Stomach smooth muscle (tissue), 2 donors: ENCODE measurements at regions not wholly inside any gene's neighbourhood (a gene's known extent, or its start where the extent isn't known, plus 50 kb on each side); places are given as distances from the start of the nearest gene placed in this dataset.
"Not testable (repeated sequence)": the region's sequence is repeated elsewhere in the genome, so short reads cannot be mapped to it uniquely, and the experiment has no call there.

ENCODE experiments used
- H3K27ac ChIP-seq: one replicate; pipeline ENCODE4 v1.7.0; 2013; ENCODE audit warnings: mild to moderate bottlenecking, low read length, inconsistent platforms
- H3K27me3 ChIP-seq, 2 donors: one replicate each; pipeline ENCODE4 v1.7.0; 2013; ENCODE audit warnings: low read length in 2 of 2; ENCODE audit not compliant: insufficient read depth in 2 of 2, control insufficient read depth in 1 of 2
- H3K36me3 ChIP-seq, 2 donors: one replicate each; pipeline ENCODE4 v1.7.0; 2013; ENCODE audit warnings: low read length in 2 of 2; ENCODE audit not compliant: control insufficient read depth in 2 of 2, insufficient read depth in 2 of 2
- H3K4me1 ChIP-seq: one replicate; pipeline ENCODE4 v1.7.0; 2013; ENCODE audit warnings: low read length; ENCODE audit not compliant: control insufficient read depth, insufficient read depth
- H3K4me3 ChIP-seq, 2 donors: one replicate each; pipeline ENCODE4 v1.7.0; 2013; ENCODE audit warnings: low read length in 2 of 2
- H3K9ac ChIP-seq, 2 donors: one replicate each; pipeline ENCODE4 v1.7.0; 2013; ENCODE audit warnings: low read length in 2 of 2, mild to moderate bottlenecking in 1 of 2
- H3K9me3 ChIP-seq, 2 donors: one replicate each; pipeline ENCODE4 v1.7.0; 2013; ENCODE audit warnings: low read length in 2 of 2; ENCODE audit not compliant: control insufficient read depth in 2 of 2
- donor health status: healthy.
- donor health status: Pancreatic carcinoma.

GRCh38 chr1:166384948-166385347 is 218.1 kb upstream of the FAM78B start:
- Histone ChIP-seq H3K4me3 (no peak overlapping the region), H3K9ac (no peak overlapping the region), H3K36me3 (no peaks in the 10 kb centered on the region), H3K27ac (no peak overlapping the region), H3K27me3 (peaks cover 0 to 4% of the 10 kb centered on the region in 2 donors), H3K4me1 (no peaks in the 10 kb centered on the region), H3K9me3 (no peaks in the 10 kb centered on the region)

- Histone ChIP-seq H3K9me3 (no peaks in the 10 kb centered on the region), H3K4me3 (no peak overlapping the region), H3K27me3 (peaks cover 0 to 2% of the 10 kb centered on the region in 2 donors), H3K4me1 (no peaks in the 10 kb centered on the region), H3K27ac (no peak overlapping the region), H3K36me3 (no peaks in the 10 kb centered on the region), H3K9ac (no peak overlapping the region)
These were observed 223.7 kb upstream of the FAM78B start for GRCh38 chr1:166390366-166391033.

GRCh38 chr1:166391279-166392066 is 224.7 kb upstream of the FAM78B start:
- Histone ChIP-seq H3K27ac (no peak overlapping the region), H3K27me3 (peaks cover 0 to 2% of the 10 kb centered on the region in 2 donors), H3K36me3 (no peaks in the 10 kb centered on the region), H3K4me1 (no peaks in the 10 kb centered on the region), H3K4me3 (no peak overlapping the region), H3K9me3 (no peaks in the 10 kb centered on the region), H3K9ac (no peak overlapping the region)

- Histone ChIP-seq H3K36me3 (no peaks in the 10 kb centered on the region), H3K27ac (no peak overlapping the region), H3K9ac (no peak overlapping the region), H3K27me3 (no peaks in the 10 kb centered on the region), H3K4me3 (no peak overlapping the region), H3K4me1 (no peaks in the 10 kb centered on the region), H3K9me3 (no peaks in the 10 kb centered on the region)
These were observed 228.9 kb upstream of the FAM78B start for GRCh38 chr1:166395729-166396128.

- not testable (repeated sequence) for H3K4me1 ChIP-seq, H3K27me3 ChIP-seq, H3K9me3 ChIP-seq, H3K36me3 ChIP-seq, H3K27ac ChIP-seq, H3K9ac ChIP-seq, H3K4me3 ChIP-seq
These were observed 242.7 kb upstream of the FAM78B start for GRCh38 chr1:166409253-166410082.

- Histone ChIP-seq H3K9me3 (peaks cover 0 to 3% of the 10 kb centered on the region in 2 donors), H3K27me3 (no peaks in the 10 kb centered on the region), H3K36me3 (no peaks in the 10 kb centered on the region), H3K9ac (no peak overlapping the region), H3K4me1 (no peaks in the 10 kb centered on the region), H3K4me3 (no peak overlapping the region), H3K27ac (no peak overlapping the region)
These were observed 243.2 kb upstream of the FAM78B start for GRCh38 chr1:166410083-166410385.

- not testable (repeated sequence) for H3K27ac ChIP-seq, H3K4me3 ChIP-seq, H3K27me3 ChIP-seq, H3K4me1 ChIP-seq, H3K9ac ChIP-seq, H3K9me3 ChIP-seq, H3K36me3 ChIP-seq
These were observed 250.0 kb upstream of the FAM78B start for GRCh38 chr1:166416831-166417230.

GRCh38 chr1:166418344-166418933 is 251.6 kb upstream of the FAM78B start:
- Histone ChIP-seq H3K4me3 (no peak overlapping the region), H3K27me3 (no peaks in the 10 kb centered on the region), H3K4me1 (no peaks in the 10 kb centered on the region), H3K9ac (no peak overlapping the region), H3K36me3 (no peaks in the 10 kb centered on the region), H3K9me3 (no peaks in the 10 kb centered on the region), H3K27ac (no peak overlapping the region)

- not testable (repeated sequence) for H3K27me3 ChIP-seq, H3K36me3 ChIP-seq, H3K9ac ChIP-seq, H3K27ac ChIP-seq, H3K9me3 ChIP-seq, H3K4me3 ChIP-seq, H3K4me1 ChIP-seq
These were observed 255.8 kb upstream of the FAM78B start for GRCh38 chr1:166422586-166422985.

- H3K9ac ChIP-seq = no peak overlapping the region
- no peaks in the 10 kb centered on the region for H3K9me3 ChIP-seq
- H3K4me3 ChIP-seq = no peak overlapping the region
- H3K27me3 ChIP-seq = no peaks in the 10 kb centered on the region
- H3K36me3 ChIP-seq = no peaks in the 10 kb centered on the region
- H3K4me1 ChIP-seq = no peaks in the 10 kb centered on the region
- no peak overlapping the region for H3K27ac ChIP-seq
These were observed 265.9 kb upstream of the FAM78B start for GRCh38 chr1:166432655-166433054.
